PC-9 (cell line): ENCODE measurements at regions not wholly inside any gene's neighbourhood (a gene's known extent, or its start where the extent isn't known, plus 50 kb on each side); places are given as distances from the start of the nearest gene placed in this dataset.

Experiments
- EZH2 ChIP-seq: fragments of 200-600 bp; sonication (generic); IDR thresholded peaks from 2 replicates; pipeline ENCODE4 v1.8.0; 2017; ENCODE audit warnings: antibody characterized with exemption, low read depth
- TF ChIP-seq, protein P1 (sequence below): fragments of 200-600 bp; sonication (generic); conservative IDR thresholded peaks from 2 replicates; pipeline ENCODE4 v1.6.1; 2017; ENCODE audit warnings: mixed run types, antibody characterized with exemption, mild to moderate bottlenecking, moderate library complexity

DNA sequence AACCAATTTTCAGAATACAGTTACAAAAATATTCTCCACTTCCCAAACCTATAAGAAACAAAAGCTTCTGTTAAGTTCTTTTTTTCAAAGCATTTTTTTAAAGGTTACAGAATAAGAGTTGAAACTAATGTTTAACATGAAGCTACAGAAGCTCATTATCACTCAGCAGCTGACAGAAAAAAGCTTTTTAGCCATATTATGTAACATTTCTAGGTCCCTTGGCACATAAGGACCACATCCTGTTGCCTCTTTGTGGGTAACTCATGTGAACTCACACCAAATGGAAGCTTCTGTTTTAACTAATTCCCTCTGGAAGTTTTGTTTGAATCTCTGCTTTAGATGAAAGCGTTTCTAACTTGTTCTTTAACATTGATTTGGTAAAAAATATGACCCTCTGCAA lies 242.5 kb upstream of the TMPRSS15 start:
- TF ChIP-seq, protein P1, sequence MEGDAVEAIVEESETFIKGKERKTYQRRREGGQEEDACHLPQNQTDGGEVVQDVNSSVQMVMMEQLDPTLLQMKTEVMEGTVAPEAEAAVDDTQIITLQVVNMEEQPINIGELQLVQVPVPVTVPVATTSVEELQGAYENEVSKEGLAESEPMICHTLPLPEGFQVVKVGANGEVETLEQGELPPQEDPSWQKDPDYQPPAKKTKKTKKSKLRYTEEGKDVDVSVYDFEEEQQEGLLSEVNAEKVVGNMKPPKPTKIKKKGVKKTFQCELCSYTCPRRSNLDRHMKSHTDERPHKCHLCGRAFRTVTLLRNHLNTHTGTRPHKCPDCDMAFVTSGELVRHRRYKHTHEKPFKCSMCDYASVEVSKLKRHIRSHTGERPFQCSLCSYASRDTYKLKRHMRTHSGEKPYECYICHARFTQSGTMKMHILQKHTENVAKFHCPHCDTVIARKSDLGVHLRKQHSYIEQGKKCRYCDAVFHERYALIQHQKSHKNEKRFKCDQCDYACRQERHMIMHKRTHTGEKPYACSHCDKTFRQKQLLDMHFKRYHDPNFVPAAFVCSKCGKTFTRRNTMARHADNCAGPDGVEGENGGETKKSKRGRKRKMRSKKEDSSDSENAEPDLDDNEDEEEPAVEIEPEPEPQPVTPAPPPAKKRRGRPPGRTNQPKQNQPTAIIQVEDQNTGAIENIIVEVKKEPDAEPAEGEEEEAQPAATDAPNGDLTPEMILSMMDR: no peak
- no peak for TF ChIP-seq EZH2
